ENCODE measurements at regions not wholly inside any gene's neighbourhood (a gene's known extent, or its start where the extent isn't known, plus 50 kb on each side); places are given as distances from the start of the nearest gene placed in this dataset.

DNA sequence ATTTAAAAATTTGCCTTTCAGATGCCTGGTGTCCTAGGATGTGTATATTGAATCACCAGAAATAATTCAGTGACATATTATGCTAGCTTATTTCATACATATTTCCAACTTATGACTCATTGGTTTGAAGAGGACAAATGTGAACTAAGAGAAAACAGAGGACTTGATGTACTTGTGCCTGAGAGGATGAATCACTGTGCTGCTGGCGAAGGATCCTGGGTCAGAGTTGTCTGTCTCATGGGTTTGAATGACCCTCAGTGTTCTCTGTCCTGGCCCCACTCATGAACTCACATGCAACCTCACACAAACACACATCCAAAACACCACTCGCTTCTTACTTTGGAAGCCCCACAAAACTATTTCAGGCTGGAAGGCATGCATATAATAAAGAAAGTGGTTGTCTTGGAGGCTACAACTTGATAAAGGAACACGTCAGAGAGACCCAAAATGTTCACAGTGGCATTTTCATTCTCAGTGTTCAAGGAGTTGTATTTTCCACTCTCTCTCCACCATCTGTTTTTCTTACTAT, 129.0 kb upstream of the SPRY2 start:
- TF ChIP-seq SUZ12 (IDR thresholded peaks at IDR 0.05) (no peak), TARDBP (IDR thresholded peaks at IDR 0.05) (no peak), ELF4 (IDR thresholded peaks at IDR 0.05) (no peak), SP1 (IDR thresholded peaks at IDR 0.05) (no peak), BHLHE40 (IDR thresholded peaks at IDR 0.05; ENCODE audit: borderline replicate concordance) (no peak), HDGF (IDR thresholded peaks at IDR 0.05; ENCODE audit: borderline replicate concordance) (no peak), L3MBTL2 (conservative IDR thresholded peaks at IDR 0.05) (no peak), ZNF384 (IDR thresholded peaks at IDR 0.05) (no peak), FOXA1 (IDR thresholded peaks at IDR 0.05) (no peak), FOXM1 (IDR thresholded peaks at IDR 0.05; ENCODE audit: borderline replicate concordance) (no peak), NFRKB (IDR thresholded peaks at IDR 0.05) (no peak), FOXK2 (IDR thresholded peaks at IDR 0.05) (no peak)
